ENCODE measurements at regions not wholly inside any gene's neighbourhood (a gene's known extent, or its start where the extent isn't known, plus 50 kb on each side); places are given as distances from the start of the nearest gene placed in this dataset.

DNA sequence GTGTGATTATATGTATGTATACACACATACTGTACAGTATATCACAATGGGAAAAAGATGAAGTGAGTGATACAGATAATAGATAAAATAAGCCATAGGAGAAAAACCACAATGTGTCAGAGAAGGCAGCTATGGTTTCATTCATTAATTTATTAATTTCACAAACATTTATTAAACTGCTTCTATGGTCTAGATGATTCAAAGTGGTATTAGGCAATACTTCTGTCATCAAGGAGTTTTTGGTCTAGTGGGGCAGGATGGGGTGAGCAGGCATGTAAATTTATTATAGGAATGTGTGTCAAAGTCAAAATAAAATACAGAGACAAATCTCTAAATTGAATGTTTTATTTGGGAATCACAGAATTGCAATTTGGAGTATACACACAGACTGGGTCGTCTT lies 65.2 kb upstream of the ANKEF1 start:
- H3K79me2 ChIP-seq, result no peaks in the 10 kb centered on the region
- H3K4me3 ChIP-seq (ENCODE audit: low read depth, low read length), result no peak overlapping the region
- TF ChIP-seq, protein P1, sequence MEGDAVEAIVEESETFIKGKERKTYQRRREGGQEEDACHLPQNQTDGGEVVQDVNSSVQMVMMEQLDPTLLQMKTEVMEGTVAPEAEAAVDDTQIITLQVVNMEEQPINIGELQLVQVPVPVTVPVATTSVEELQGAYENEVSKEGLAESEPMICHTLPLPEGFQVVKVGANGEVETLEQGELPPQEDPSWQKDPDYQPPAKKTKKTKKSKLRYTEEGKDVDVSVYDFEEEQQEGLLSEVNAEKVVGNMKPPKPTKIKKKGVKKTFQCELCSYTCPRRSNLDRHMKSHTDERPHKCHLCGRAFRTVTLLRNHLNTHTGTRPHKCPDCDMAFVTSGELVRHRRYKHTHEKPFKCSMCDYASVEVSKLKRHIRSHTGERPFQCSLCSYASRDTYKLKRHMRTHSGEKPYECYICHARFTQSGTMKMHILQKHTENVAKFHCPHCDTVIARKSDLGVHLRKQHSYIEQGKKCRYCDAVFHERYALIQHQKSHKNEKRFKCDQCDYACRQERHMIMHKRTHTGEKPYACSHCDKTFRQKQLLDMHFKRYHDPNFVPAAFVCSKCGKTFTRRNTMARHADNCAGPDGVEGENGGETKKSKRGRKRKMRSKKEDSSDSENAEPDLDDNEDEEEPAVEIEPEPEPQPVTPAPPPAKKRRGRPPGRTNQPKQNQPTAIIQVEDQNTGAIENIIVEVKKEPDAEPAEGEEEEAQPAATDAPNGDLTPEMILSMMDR (IDR thresholded peaks at IDR 0.05), result no peak
- no peaks in the 10 kb centered on the region for H3K36me3 ChIP-seq (ENCODE audit: control insufficient read depth, insufficient read depth, low read length)
- no peak overlapping the region for H3K9ac ChIP-seq
- no peaks in the 10 kb centered on the region for H3K9me3 ChIP-seq (ENCODE audit: control insufficient read depth, low read length)
- no peak overlapping the region for H2AFZ ChIP-seq
- no peak overlapping the region for H3K4me2 ChIP-seq (ENCODE audit: low read length)
- no peaks in the 10 kb centered on the region for H3K27me3 ChIP-seq (ENCODE audit: control insufficient read depth, insufficient read depth, low read length)
- no peak overlapping the region for H3K27ac ChIP-seq
- H3K4me1 ChIP-seq, result no peaks in the 10 kb centered on the region

DNA sequence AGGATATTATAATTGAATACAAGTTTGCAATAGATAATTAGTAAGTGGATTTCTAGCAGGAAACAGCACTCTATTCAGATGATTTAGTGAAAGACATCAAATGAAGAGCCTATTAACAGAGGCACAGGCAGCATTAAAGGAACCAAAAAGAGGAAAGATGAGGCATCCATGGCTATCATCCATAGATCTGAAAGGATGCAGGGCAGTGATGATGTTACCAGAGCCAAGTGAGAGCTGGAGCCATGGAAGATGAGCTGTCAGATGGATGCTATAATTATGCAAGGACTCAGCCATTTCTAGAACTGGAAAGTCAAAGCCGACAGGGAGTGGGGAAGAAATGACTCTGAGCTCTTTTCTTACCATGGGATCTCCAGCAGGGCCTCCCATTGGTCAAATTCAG lies 66.8 kb upstream of the ANKEF1 start:
- TF ChIP-seq, protein P1 (IDR thresholded peaks at IDR 0.05), result no peak
- no peak overlapping the region for H3K4me2 ChIP-seq (ENCODE audit: low read length)
- no peaks in the 10 kb centered on the region for H3K9me3 ChIP-seq (ENCODE audit: control insufficient read depth, low read length)
- no peak overlapping the region for H3K4me3 ChIP-seq (ENCODE audit: low read depth, low read length)
- H3K36me3 ChIP-seq (ENCODE audit: control insufficient read depth, insufficient read depth, low read length), result no peaks in the 10 kb centered on the region
- no peaks in the 10 kb centered on the region for H3K4me1 ChIP-seq
- no peaks in the 10 kb centered on the region for H3K27me3 ChIP-seq (ENCODE audit: control insufficient read depth, insufficient read depth, low read length)
- H3K27ac ChIP-seq, result no peak overlapping the region
- H3K9ac ChIP-seq, result no peak overlapping the region
- H3K79me2 ChIP-seq, result no peaks in the 10 kb centered on the region
- no peak overlapping the region for H2AFZ ChIP-seq

DNA sequence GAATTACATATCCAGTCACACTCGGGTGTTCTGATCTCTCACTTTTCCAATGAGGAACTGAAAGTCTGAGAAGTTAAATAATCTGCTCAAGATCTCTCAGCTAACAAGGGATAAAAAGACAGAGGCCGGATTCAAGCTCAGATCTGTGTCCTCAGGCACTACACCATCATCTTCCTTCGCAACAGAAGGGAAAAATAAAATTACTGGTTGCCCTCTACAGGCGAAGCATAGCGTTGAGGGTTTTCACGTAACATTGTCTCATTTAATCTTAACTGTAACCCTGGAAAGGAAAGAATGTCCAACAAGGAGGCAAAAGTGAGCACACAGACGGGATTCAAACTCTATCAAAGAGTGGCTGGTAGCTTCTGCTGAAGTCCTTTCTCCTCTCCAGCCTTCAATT lies 67.8 kb upstream of the ANKEF1 start:
- Histone ChIP-seq H3K9ac (no peak overlapping the region), H3K9me3 (ENCODE audit: control insufficient read depth, low read length) (no peaks in the 10 kb centered on the region), H3K4me1 (no peaks in the 10 kb centered on the region), H3K27me3 (ENCODE audit: control insufficient read depth, insufficient read depth, low read length) (no peaks in the 10 kb centered on the region), H3K4me3 (ENCODE audit: low read depth, low read length) (no peak overlapping the region), H3K36me3 (ENCODE audit: control insufficient read depth, insufficient read depth, low read length) (no peaks in the 10 kb centered on the region), H3K4me2 (ENCODE audit: low read length) (no peak overlapping the region), H3K79me2 (no peaks in the 10 kb centered on the region), H2AFZ (no peak overlapping the region), H3K27ac (no peak overlapping the region)
- TF ChIP-seq, protein P1 (IDR thresholded peaks at IDR 0.05), result no peak

DNA sequence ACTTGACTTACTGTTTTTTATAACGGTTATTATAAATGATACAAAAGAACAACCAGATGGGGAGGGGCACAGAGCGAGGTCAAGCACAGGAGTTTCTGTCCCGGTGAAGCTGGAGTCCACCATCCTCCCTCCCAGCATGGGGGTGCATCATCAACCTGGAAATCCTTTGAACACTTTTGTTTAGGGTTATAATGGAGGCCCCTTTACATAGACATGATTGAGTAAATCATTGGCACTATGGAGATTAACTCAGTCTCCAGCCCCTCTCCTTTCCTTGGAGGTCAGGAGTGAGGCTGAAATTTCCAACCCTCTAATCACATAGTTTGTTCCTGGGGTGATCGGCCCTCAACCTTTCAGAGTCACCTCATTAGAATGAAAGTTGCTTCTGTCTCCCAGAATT lies 71.8 kb upstream of the ANKEF1 start:
- H3K27me3 ChIP-seq (ENCODE audit: control insufficient read depth, insufficient read depth, low read length), result no peaks in the 10 kb centered on the region
- H3K4me3 ChIP-seq (ENCODE audit: low read depth, low read length), result no peak overlapping the region
- TF ChIP-seq, protein P1 (IDR thresholded peaks at IDR 0.05), result no peak

GRCh38 chr20:9958693-9959092 lies 76.1 kb upstream of the ANKEF1 start:
- H3K9me3 ChIP-seq (ENCODE audit: control insufficient read depth, low read length), result no peaks in the 10 kb centered on the region
- H3K4me2 ChIP-seq (ENCODE audit: low read length), result no peak overlapping the region
- no peaks in the 10 kb centered on the region for H3K27me3 ChIP-seq (ENCODE audit: control insufficient read depth, insufficient read depth, low read length)

More for the DNA sequence above, 71.8 kb upstream of the ANKEF1 start:
- H3K4me1 ChIP-seq, result no peaks in the 10 kb centered on the region
- H2AFZ ChIP-seq, result no peak overlapping the region
- H3K36me3 ChIP-seq (ENCODE audit: control insufficient read depth, insufficient read depth, low read length), result no peaks in the 10 kb centered on the region
- H3K27ac ChIP-seq, result no peak overlapping the region
- no peak overlapping the region for H3K9ac ChIP-seq
- no peak overlapping the region for H3K4me2 ChIP-seq (ENCODE audit: low read length)
- H3K9me3 ChIP-seq (ENCODE audit: control insufficient read depth, low read length), result no peaks in the 10 kb centered on the region
- H3K79me2 ChIP-seq, result no peaks in the 10 kb centered on the region

More at GRCh38 chr20:9958693-9959092, 76.1 kb upstream of the ANKEF1 start:
- Histone ChIP-seq H3K27ac (no peak overlapping the region), H3K4me1 (no peaks in the 10 kb centered on the region), H3K4me3 (ENCODE audit: low read depth, low read length) (no peak overlapping the region), H3K79me2 (no peaks in the 10 kb centered on the region), H2AFZ (no peak overlapping the region), H3K9ac (no peak overlapping the region), H3K36me3 (ENCODE audit: control insufficient read depth, insufficient read depth, low read length) (no peaks in the 10 kb centered on the region)
- TF ChIP-seq, protein P1 (IDR thresholded peaks at IDR 0.05), result no peak
